Neutrophil (primary cell): ENCODE measurements at regions not wholly inside any gene's neighbourhood (a gene's known extent, or its start where the extent isn't known, plus 50 kb on each side); places are given as distances from the start of the nearest gene placed in this dataset.
"Not testable (repeated sequence)": the region's sequence is repeated elsewhere in the genome, so short reads cannot be mapped to it uniquely, and the experiment has no call there.

Source experiments
- H3K27ac ChIP-seq: fragments of 200-600 bp; sonication (generic); 2 replicates; pipeline ENCODE4 v1.5.1; 2016; ENCODE audit warnings: mild to moderate bottlenecking, moderate library complexity
- H3K27me3 ChIP-seq: fragments of 200-600 bp; sonication (generic); 2 replicates; pipeline ENCODE4 v1.6.0; 2016; ENCODE audit warnings: mild to moderate bottlenecking
- H3K36me3 ChIP-seq: fragments of 200-600 bp; sonication (generic); 2 replicates; pipeline ENCODE4 v1.5.1; 2017
- H3K4me1 ChIP-seq, 2 experiments: fragments of 200-600 bp in 1 of 2; sonication (generic) in 1 of 2; 1 replicate in 1 of 2; 2 replicates in 1 of 2; pipeline versions ENCODE4 v1.5.1 to v1.6.1; 2013 to 2016; ENCODE audit warnings: low read depth in 1 of 2, low read length in 1 of 2, mild to moderate bottlenecking in 1 of 2, moderate library complexity in 1 of 2; ENCODE audit not compliant: control insufficient read depth in 1 of 2, insufficient read depth in 1 of 2
- H3K4me3 ChIP-seq, 2 experiments: fragments of 200-600 bp in 1 of 2; sonication (generic) in 1 of 2; 1 replicate in 1 of 2; 2 replicates in 1 of 2; pipeline ENCODE4 v1.5.1; 2013 to 2016; ENCODE audit warnings: low read depth in 1 of 2, low read length in 1 of 2, mild to moderate bottlenecking in 1 of 2, moderate library complexity in 1 of 2
- H3K9me3 ChIP-seq: fragments of 200-600 bp; sonication (generic); 2 replicates; pipeline ENCODE4 v1.5.1; 2016
- CTCF ChIP-seq: fragments of 200-600 bp; sonication (generic); IDR thresholded peaks from 2 replicates; pipeline ENCODE4 v1.5.1; 2016; ENCODE audit warnings: antibody characterized with exemption

GRCh38 chr6:12538881-12539357 is 177.6 kb upstream of the PHACTR1 start:
- no peaks in the 10 kb centered on the region for H3K9me3 ChIP-seq
- H3K4me1 ChIP-seq: no peaks in the 10 kb centered on the region
- H3K36me3 ChIP-seq: no peaks in the 10 kb centered on the region
- no peak overlapping the region for H3K27ac ChIP-seq
- no peak for TF ChIP-seq CTCF
- no peak overlapping the region for H3K4me3 ChIP-seq
- no peaks in the 10 kb centered on the region for H3K27me3 ChIP-seq

- not testable (repeated sequence) for H3K4me3 ChIP-seq, H3K9me3 ChIP-seq, H3K4me1 ChIP-seq, H3K27me3 ChIP-seq, H3K27ac ChIP-seq, H3K36me3 ChIP-seq
Measured at GRCh38 chr6:12542319-12543115, 174.1 kb upstream of the PHACTR1 start.

DNA sequence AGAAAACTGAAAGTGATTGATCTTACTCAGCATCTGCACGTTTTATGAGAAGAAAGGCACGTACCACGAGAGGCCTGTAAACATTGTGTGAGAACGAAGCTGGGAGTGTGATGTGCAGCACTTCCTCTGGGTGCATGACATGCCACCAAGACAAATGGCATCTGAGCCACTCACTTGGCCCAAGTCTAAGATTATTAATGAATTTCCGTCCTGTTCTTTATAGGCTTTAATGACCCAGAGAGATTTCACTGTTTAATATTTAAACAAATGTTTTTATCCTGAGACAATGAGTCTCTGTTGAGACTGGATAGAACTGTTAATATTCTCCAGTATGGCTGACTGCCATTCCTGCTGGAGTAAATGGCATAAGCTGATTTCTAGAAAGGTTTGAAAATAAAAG is 172.6 kb upstream of the PHACTR1 start:
- Histone ChIP-seq H3K27ac (no peak overlapping the region), H3K36me3 (no peaks in the 10 kb centered on the region), H3K27me3 (no peaks in the 10 kb centered on the region), H3K4me3 (no peak overlapping the region), H3K4me1 (no peaks in the 10 kb centered on the region), H3K9me3 (no peaks in the 10 kb centered on the region)
- no peak for TF ChIP-seq CTCF

DNA sequence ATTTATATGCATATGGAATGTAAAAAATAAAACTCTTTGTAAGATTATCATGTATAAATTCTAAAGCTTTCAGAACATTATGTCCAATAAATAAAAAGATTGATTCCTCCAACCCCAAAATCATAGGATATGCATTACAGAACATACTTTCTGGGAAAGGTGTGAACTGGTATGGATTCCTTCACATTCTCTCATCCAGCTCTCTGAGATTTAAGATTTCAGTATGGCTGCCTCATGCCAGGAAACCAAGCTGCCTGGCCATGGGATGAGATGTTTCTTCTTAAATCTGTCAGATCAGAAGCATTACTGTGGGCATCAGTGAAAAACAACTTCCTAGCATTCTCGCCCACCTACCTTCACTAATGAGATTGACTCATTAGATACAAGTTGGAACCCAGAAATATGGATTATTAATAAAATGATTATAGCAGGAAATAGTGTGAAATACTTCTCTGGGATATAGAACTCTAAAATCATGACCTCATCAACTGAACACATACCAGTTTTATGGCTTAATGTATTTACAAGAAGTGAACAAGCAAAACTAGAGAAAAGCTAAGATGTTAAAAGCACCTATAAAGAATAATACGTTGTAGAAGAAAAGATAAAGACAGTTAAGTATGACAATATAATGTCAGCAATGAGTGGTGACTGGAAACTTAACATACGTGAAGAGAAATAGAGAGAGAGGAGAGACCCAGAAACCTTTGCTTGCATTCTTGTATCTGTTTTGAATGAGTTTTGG is 171.6 kb upstream of the PHACTR1 start:
- Histone ChIP-seq H3K4me1 (no peaks in the 10 kb centered on the region), H3K4me3 (no peak overlapping the region), H3K27me3 (no peaks in the 10 kb centered on the region), H3K27ac (no peak overlapping the region), H3K9me3 (no peaks in the 10 kb centered on the region), H3K36me3 (no peaks in the 10 kb centered on the region)
- TF ChIP-seq CTCF: no peak

- H3K4me3 ChIP-seq: no peak overlapping the region
- no peak overlapping the region for H3K27ac ChIP-seq
- H3K27me3 ChIP-seq: no peaks in the 10 kb centered on the region
- no peaks in the 10 kb centered on the region for H3K36me3 ChIP-seq
- no peaks in the 10 kb centered on the region for H3K9me3 ChIP-seq
- no peaks in the 10 kb centered on the region for H3K4me1 ChIP-seq
- TF ChIP-seq CTCF: no peak
Measured at GRCh38 chr6:12545619-12546409, 170.8 kb upstream of the PHACTR1 start.
